Breast epithelium (tissue), 3 donors: ENCODE measurements at regions not wholly inside any gene's neighbourhood (a gene's known extent, or its start where the extent isn't known, plus 50 kb on each side); places are given as distances from the start of the nearest gene placed in this dataset.

Source experiments
- CTCF ChIP-seq, 3 donors: fragments of 450-650 bp; IDR thresholded peaks; one replicate each; pipeline ENCODE4 v1.5.1; 2016 to 2017; ENCODE audit warnings: antibody characterized with exemption in 3 of 3, mild to moderate bottlenecking in 3 of 3, moderate library complexity in 3 of 3
- POLR2AphosphoS5 ChIP-seq, 3 donors: sonication (generic); formaldehyde crosslinking; IDR thresholded peaks; one replicate each; pipeline ENCODE4 v1.6.1; 2017; ENCODE audit warnings: antibody characterized with exemption in 3 of 3

- TF ChIP-seq CTCF (IDR thresholded peaks at IDR 0.05) (no peak), POLR2AphosphoS5 (IDR thresholded peaks at IDR 0.05) (no peak)
Measured at GRCh38 chr6:19413323-19413722, 423.8 kb upstream of the ID4 start.
